LNCAP (cell line): ENCODE measurements at regions not wholly inside any gene's neighbourhood (a gene's known extent, or its start where the extent isn't known, plus 50 kb on each side); places are given as distances from the start of the nearest gene placed in this dataset.

ENCODE experiments used
- CTCF ChIP-seq: fragments of 450-650 bp; IDR thresholded peaks from 2 replicates; pipeline ENCODE4 v1.5.1; 2017; ENCODE audit warnings: mild to moderate bottlenecking

DNA sequence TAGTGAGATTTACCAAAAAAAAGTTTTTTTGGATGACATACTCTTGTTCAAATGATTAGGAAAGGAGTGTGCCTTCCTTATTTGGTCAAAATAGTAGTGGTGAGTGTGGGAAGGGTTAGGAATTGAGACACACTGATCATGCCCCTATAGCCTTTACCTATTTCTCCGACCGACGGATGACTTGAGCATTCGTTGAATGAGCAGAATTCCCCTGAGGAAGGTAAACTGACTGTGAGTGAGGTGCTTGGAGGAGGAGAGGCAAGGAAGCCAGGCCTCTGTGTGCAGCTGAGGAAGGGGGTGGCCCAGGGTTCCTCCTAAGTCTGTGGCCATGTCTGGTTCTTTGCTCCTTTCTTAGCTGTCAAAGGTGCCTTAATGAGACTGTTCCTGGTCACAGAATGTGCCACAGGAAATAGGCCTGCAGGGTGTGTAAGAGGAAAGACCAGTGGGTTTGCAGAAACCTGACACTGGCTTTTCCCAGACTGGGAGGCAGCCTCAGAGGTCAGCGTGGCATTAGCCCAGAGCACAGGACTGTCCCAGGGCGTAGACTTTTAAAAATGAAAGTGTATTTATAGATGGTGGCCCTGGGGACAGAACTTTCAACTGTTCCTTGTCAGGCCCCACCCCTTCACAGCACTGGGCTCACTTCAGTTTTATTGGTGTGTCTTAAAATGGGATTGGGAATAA lies 307.7 kb upstream of the C2CD4B start:
- TF ChIP-seq CTCF, result no peak

DNA sequence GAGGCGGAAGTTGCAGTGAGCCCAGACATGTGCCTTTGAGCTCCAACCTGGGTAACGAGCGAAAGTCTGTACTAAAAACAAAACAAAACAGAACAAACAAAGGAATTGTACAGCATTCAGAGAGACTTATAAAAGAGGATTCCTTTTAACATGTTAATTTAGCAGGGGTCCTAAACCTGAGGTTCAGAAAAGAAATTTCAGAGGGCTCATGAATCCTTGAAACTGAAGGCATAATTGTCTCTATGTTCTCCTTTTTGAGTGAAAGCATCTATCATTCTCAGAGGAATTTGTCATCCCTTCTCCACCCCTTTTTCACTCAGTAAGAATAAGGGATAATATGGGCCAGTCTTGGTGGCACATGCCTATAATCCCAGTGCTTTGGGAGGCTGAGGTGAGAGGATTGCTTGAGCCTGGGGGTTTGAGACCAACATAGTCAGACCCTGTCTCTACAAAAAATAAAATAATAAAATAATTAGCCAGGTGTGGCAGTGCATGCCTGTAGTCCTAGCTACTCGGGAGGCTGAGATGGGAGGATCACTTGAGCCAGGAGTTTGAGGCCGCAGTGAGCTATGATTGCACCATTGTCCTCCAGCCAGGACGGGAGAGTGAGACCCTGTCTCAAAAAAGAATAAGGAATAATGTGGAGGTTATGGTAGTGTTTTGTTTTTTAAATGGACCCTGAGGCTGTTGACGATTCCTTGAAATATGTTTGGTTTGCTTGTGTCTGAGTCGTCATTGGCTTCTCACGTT lies 309.1 kb upstream of the C2CD4B start:
- no peak for TF ChIP-seq CTCF

DNA sequence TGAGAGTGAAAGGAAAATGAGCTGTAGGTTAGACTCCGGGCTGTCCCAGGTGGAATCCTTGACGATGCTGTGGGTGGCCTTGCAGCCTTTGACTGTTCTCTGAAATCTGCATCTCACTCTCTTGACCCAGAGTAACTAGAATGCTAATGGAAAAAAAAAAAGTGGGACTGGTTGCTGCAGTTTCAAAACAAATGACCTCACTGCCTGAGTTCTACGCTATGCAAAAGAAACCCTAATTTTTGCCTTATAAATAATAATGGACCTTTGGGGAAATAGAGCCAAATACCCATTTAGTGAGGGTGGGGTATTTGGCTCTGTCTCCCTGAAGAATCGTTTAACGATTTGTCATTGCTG lies 309.7 kb upstream of the C2CD4B start:
- no peak for TF ChIP-seq CTCF

DNA sequence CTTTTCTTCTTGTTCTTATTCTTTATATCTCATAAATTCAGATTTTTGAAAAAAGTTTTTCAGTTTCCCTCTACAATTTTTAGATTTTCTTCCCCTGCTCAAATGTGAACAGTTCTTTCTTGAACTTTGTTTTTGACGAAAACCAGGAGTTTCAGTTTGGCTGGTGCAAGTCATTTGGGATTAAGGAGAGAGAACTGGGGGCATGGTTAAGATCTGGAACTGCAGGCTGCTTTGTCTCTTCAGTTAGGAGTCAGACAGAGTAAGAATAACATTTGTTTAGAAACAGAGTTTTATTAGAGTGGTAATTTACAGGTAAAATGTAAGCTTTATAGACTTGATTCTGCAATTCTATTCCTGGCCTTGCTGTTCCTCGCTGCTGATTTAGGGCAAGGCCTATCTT lies 310.5 kb upstream of the C2CD4B start:
- no peak for TF ChIP-seq CTCF

GRCh38 chr15:62476163-62476562 lies 311.1 kb upstream of the C2CD4B start:
- TF ChIP-seq CTCF, result no peak

DNA sequence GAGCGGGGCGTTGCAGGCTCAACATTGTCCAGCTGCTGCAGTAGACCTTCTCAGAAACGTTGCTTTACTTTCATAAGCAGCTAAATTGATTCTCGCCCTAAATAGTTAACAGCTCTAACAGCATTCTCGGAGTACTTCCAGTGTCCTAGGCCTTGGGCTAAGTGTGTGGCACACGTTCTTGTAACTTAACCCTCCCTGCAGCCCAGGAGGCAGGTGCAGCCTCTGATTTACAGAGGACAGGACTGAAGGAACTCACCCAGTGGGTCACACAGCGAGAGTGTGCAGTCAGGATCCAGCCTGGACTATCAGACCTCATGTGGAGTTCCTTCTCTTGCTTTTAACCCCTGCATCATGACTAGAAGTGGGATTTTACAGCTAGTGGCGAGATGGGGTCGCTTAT lies 312.8 kb upstream of the C2CD4B start:
- TF ChIP-seq CTCF, result no peak

DNA sequence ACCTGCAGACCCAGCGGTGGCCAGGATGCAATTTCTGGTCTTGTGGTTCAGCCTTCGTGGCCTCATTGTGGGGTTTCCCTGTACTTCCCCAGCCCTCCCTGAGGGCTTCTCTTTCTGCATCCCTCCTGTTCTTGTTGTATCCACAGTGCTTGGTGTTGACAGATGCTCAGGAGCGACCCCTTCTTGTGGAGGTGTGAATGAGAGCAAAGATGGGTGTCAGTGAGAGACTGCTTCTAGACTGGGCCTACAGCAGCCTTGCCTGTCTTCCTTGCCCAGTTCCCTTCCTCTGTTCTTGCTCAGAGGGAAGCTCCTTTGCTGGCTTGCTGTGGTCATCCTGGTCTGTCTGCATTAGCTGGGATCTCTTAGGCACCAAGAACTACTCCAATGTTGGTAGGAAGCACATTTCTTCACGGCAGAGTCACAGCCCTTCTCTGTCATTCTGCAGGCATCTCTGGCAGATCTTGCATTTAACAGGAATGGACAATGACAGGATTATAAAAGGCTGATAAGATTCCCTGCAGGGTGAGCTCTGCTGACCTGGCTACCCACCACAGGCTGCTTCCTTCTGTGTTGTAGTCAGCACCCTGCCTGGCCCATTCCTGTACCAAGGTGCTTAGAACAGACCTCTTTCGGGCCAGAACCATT lies 317.8 kb upstream of the C2CD4B start:
- TF ChIP-seq CTCF, result no peak
